ENCODE measurements at regions not wholly inside any gene's neighbourhood (a gene's known extent, or its start where the extent isn't known, plus 50 kb on each side); places are given as distances from the start of the nearest gene placed in this dataset.

DNA sequence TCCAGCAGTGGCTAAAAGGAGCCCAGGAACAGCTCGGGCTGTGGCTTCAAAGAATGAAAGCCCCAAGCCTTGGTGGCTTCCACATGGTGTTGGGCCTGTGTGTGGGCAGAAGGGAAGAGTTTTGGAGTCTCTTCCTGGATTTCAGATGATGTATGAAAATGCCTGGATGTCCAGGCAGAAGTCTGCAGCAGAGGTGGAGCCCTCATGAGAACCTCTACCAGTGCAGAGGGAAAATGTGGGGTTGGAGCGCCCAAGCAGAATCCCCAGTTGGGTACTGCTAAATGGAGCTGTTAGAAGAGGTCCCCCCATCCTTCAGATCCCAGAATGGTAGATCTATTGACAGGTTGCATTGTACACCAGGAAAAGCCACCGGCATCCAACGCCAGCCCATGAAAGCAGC, 412.1 kb downstream of the TDRD15 start:
- ChIA-PET CTCF (no interaction called here), POLR2A (no interaction called here)
- H3K4me3 ChIP-seq (ENCODE audit: low read depth, low read length), result no peak overlapping the region
- TF ChIP-seq, protein P1, sequence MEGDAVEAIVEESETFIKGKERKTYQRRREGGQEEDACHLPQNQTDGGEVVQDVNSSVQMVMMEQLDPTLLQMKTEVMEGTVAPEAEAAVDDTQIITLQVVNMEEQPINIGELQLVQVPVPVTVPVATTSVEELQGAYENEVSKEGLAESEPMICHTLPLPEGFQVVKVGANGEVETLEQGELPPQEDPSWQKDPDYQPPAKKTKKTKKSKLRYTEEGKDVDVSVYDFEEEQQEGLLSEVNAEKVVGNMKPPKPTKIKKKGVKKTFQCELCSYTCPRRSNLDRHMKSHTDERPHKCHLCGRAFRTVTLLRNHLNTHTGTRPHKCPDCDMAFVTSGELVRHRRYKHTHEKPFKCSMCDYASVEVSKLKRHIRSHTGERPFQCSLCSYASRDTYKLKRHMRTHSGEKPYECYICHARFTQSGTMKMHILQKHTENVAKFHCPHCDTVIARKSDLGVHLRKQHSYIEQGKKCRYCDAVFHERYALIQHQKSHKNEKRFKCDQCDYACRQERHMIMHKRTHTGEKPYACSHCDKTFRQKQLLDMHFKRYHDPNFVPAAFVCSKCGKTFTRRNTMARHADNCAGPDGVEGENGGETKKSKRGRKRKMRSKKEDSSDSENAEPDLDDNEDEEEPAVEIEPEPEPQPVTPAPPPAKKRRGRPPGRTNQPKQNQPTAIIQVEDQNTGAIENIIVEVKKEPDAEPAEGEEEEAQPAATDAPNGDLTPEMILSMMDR (IDR thresholded peaks at IDR 0.05; ENCODE audit: insufficient read depth, low read length, missing control alignments), result no peak
- no peak for DNase-seq (ENCODE audit: low read depth, low spot score)

DNA sequence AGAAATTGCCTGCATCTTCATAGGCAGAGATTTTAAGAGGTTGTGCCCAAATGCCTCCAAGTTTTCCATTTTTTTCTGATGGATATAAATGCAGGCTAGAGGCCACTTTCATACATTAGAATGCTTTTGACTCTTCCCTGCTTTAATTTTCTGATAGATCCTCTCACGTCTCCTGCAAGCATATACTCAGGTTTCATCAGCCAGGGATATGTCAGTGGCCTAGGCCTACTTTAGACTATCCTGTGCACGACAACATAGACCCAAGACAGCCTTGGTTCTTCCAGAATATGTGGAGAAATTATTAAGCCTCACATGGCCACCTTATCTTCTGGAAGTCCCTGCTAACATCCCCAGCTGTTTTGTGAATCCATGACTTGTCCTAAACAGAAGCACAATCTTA, 415.9 kb downstream of the TDRD15 start:
- DNase-seq (ENCODE audit: low read depth, low spot score), result no peak
- H3K4me3 ChIP-seq (ENCODE audit: low read depth, low read length), result no peak overlapping the region
- CTCF ChIA-PET, result no interaction called here
- TF ChIP-seq, protein P1 (IDR thresholded peaks at IDR 0.05; ENCODE audit: insufficient read depth, low read length, missing control alignments), result no peak
- POLR2A ChIA-PET, result no interaction called here

DNA sequence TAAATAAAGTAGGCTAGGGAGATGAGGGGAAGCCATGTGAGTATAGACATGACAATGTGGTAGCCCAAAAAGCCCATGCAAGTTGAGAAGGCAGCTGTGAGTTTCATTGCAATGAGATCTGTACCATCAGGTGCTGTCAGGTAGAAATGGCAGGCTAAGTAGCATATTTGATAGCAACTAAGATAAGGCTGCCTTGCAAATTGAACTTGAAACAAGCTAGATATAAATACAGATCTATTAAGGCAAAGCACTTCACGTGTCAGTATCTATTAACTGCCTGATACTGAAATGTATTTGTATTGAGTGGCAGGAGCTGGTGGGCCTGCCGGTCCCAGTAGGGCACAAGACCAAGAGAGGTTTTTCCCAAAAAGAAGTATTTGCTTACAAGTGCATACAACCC, 419.9 kb downstream of the TDRD15 start:
- ChIA-PET CTCF (no interaction called here), POLR2A (no interaction called here)
- H3K4me3 ChIP-seq (ENCODE audit: low read depth, low read length), result no peak overlapping the region
- no peak for DNase-seq (ENCODE audit: low read depth, low spot score)
- TF ChIP-seq, protein P1 (IDR thresholded peaks at IDR 0.05; ENCODE audit: insufficient read depth, low read length, missing control alignments), result no peak

DNA sequence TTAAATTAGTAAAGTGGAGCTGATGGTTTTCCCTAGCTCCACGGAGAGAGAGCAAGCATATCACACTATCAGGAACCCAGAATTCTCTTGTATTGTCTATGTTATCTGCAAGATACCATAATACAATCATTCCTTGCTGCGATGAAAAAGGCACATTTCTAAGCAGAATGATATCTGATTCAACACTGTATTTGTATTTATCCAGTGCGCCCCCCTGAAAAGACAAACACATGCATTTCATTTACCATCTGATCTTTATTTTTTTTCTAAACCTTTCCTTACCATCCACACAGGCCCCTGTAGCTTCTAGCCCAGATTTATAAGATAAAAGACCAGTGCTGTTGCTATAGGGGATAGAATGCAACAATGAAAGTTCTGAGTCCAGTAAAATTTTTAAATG, 420.6 kb downstream of the TDRD15 start:
- TF ChIP-seq, protein P1 (IDR thresholded peaks at IDR 0.05; ENCODE audit: insufficient read depth, low read length, missing control alignments), result no peak
- DNase-seq (ENCODE audit: low read depth, low spot score), result no peak
- ChIA-PET POLR2A (no interaction called here), CTCF (no interaction called here)
- no peak overlapping the region for H3K4me3 ChIP-seq (ENCODE audit: low read depth, low read length)

DNA sequence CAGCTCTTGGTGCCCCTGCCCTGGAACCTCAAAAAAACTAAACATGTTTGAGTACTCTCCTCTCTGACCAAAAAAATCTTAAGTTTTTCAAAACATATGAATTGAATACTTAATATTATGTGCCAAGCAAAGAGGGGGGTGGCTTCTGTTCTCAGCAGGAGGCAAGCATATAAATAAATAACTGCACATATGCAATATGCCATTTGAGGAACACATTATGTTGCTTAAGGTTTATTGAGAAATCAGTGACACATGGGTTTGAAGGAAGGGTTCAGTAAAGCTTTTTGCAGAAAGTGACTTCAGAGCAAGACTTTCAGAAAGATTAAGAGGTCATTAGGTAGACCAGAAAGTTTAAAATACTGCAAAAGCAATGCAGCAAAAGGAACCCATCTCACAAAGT, 429.2 kb downstream of the TDRD15 start:
- no peak for DNase-seq (ENCODE audit: low read depth, low spot score)
- CTCF ChIA-PET, result no interaction called here
- POLR2A ChIA-PET, result no interaction called here
- no peak overlapping the region for H3K4me3 ChIP-seq (ENCODE audit: low read depth, low read length)
- TF ChIP-seq, protein P1 (IDR thresholded peaks at IDR 0.05; ENCODE audit: insufficient read depth, low read length, missing control alignments), result no peak

DNA sequence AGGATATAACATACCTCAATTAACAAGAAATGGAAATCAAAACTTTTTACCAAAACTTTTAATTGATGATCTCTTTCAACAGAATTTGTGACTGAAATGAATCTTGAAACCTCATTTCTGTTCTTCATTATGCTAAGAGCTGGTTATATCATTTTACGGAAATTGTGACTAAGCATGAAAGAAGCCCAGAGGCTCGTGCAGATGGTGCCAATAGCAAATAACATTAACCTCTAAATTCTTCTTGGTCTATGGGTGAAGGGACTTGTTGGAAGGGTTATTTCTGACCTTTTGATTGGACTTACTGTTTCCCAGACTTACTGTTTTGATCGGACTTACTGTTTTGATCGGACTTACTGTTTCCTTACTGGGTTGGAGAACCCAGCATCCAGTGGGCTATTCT, 435.6 kb downstream of the TDRD15 start:
- ChIA-PET CTCF (no interaction called here), POLR2A (no interaction called here)
- TF ChIP-seq, protein P1 (IDR thresholded peaks at IDR 0.05; ENCODE audit: insufficient read depth, low read length, missing control alignments), result no peak
- DNase-seq (ENCODE audit: low read depth, low spot score), result no peak
- H3K4me3 ChIP-seq (ENCODE audit: low read depth, low read length), result no peak overlapping the region

Data from AG04449 (cell line).